ENCODE measurements at regions not wholly inside any gene's neighbourhood (a gene's known extent, or its start where the extent isn't known, plus 50 kb on each side); places are given as distances from the start of the nearest gene placed in this dataset.

- no peak for DNase-seq
Observed at GRCh38 chr14:30077946-30078345, 150.3 kb upstream of the PRKD1 start.

GRCh38 chr14:30078811-30079402 is 151.3 kb upstream of the PRKD1 start:
- no peak for DNase-seq

GRCh38 chr14:30082486-30082885 is 154.8 kb upstream of the PRKD1 start:
- no peak for DNase-seq

- no peak for DNase-seq
Observed at GRCh38 chr14:30084811-30085210, 157.2 kb upstream of the PRKD1 start.

- DNase-seq, result no peak
Observed at GRCh38 chr14:30085943-30086342, 158.3 kb upstream of the PRKD1 start.

GRCh38 chr14:30088620-30089019 is 161.0 kb upstream of the PRKD1 start:
- no peak for DNase-seq

GRCh38 chr14:30108975-30109700 is 181.5 kb upstream of the PRKD1 start:
- DNase-seq, result no peak

- DNase-seq, result no peak
Observed at GRCh38 chr14:30114051-30114450, 186.4 kb upstream of the PRKD1 start.

GRCh38 chr14:30115756-30116155 is 188.1 kb upstream of the PRKD1 start:
- no peak for DNase-seq

GRCh38 chr14:30118992-30119640 is 191.5 kb upstream of the PRKD1 start:
- no peak for DNase-seq

- DNase-seq, result no peak
Observed at GRCh38 chr14:30125322-30125979, 197.8 kb upstream of the PRKD1 start.

GRCh38 chr14:30129807-30130206 is 202.2 kb upstream of the PRKD1 start:
- DNase-seq, result no peak

GRCh38 chr14:30131581-30132097 is 204.0 kb upstream of the PRKD1 start:
- no peak for DNase-seq

GRCh38 chr14:30132196-30132595 is 204.5 kb upstream of the PRKD1 start:
- DNase-seq, result no peak

- DNase-seq, result no peak
Observed at GRCh38 chr14:30134936-30135335, 207.3 kb upstream of the PRKD1 start.

GRCh38 chr14:30138567-30138966 is 210.9 kb upstream of the PRKD1 start:
- no peak for DNase-seq

GRCh38 chr14:30142216-30142615 is 214.6 kb upstream of the PRKD1 start:
- no peak for DNase-seq

GRCh38 chr14:30143627-30144026 is 216.0 kb upstream of the PRKD1 start:
- no peak for DNase-seq

- DNase-seq, result no peak
Observed at GRCh38 chr14:30153717-30154116, 226.1 kb upstream of the PRKD1 start.

GRCh38 chr14:30156571-30156970 is 228.9 kb upstream of the PRKD1 start:
- no peak for DNase-seq

GRCh38 chr14:30158299-30158698 is 230.7 kb upstream of the PRKD1 start:
- DNase-seq, result no peak

GRCh38 chr14:30159374-30159773 is 231.7 kb upstream of the PRKD1 start:
- DNase-seq, result no peak

GRCh38 chr14:30160608-30161007 is 233.0 kb upstream of the PRKD1 start:
- no peak for DNase-seq

- no peak for DNase-seq
Observed at GRCh38 chr14:30162066-30162465, 234.4 kb upstream of the PRKD1 start.

All from activated effector memory CD4-positive, alpha-beta T cell treated with Interleukin-2 at 50 U/mL for 16 hours (primary cell).